ENCODE measurements at regions not wholly inside any gene's neighbourhood (a gene's known extent, or its start where the extent isn't known, plus 50 kb on each side); places are given as distances from the start of the nearest gene placed in this dataset.

- DNase-seq (ENCODE audit: extremely low read depth, low read depth) = peak; percentile 39
- no peak for TF ChIP-seq CTCF (IDR thresholded peaks at IDR 0.05; ENCODE audit: low read depth, low read length, missing control alignments)
- no peak overlapping the region for H3K4me3 ChIP-seq (replicated peaks; ENCODE audit: low read depth, low read length)
These were observed 120.2 kb upstream of the RFLNA start for GRCh38 chr12:124174451-124175348.

GRCh38 chr12:124175704-124176103 lies 119.2 kb upstream of the RFLNA start:
- no peak for TF ChIP-seq CTCF (IDR thresholded peaks at IDR 0.05; ENCODE audit: low read depth, low read length, missing control alignments)
- no peak overlapping the region for H3K4me3 ChIP-seq (replicated peaks; ENCODE audit: low read depth, low read length)
- DNase-seq (ENCODE audit: extremely low read depth, low read depth) = no peak

GRCh38 chr12:124177276-124177950 lies 117.5 kb upstream of the RFLNA start:
- DNase-seq (ENCODE audit: extremely low read depth, low read depth) = no peak
- TF ChIP-seq CTCF (IDR thresholded peaks at IDR 0.05; ENCODE audit: low read depth, low read length, missing control alignments) = no peak

GRCh38 chr12:124177951-124178316 lies 117.0 kb upstream of the RFLNA start:
- DNase-seq (ENCODE audit: extremely low read depth, low read depth) = no peak
- TF ChIP-seq CTCF (IDR thresholded peaks at IDR 0.05; ENCODE audit: low read depth, low read length, missing control alignments) = no peak
- H3K4me3 ChIP-seq (replicated peaks; ENCODE audit: low read depth, low read length) = no peak overlapping the region

More at GRCh38 chr12:124177276-124177950, 117.5 kb upstream of the RFLNA start:
- H3K4me3 ChIP-seq (replicated peaks; ENCODE audit: low read depth, low read length) = no peak overlapping the region

- no peak overlapping the region for H3K4me3 ChIP-seq (replicated peaks; ENCODE audit: low read depth, low read length)
- no peak for TF ChIP-seq CTCF (IDR thresholded peaks at IDR 0.05; ENCODE audit: low read depth, low read length, missing control alignments)
- no peak for DNase-seq (ENCODE audit: extremely low read depth, low read depth)
These were observed 114.8 kb upstream of the RFLNA start for GRCh38 chr12:124179936-124180607.

GRCh38 chr12:124183172-124183571 lies 111.7 kb upstream of the RFLNA start:
- no peak for TF ChIP-seq CTCF (IDR thresholded peaks at IDR 0.05; ENCODE audit: low read depth, low read length, missing control alignments)

More at GRCh38 chr12:124183172-124183571, 111.7 kb upstream of the RFLNA start:
- H3K4me3 ChIP-seq (replicated peaks; ENCODE audit: low read depth, low read length) = no peak overlapping the region
- DNase-seq (ENCODE audit: extremely low read depth, low read depth) = no peak

Measured in HFF-Myc (cell line).